ENCODE measurements at regions not wholly inside any gene's neighbourhood (a gene's known extent, or its start where the extent isn't known, plus 50 kb on each side); places are given as distances from the start of the nearest gene placed in this dataset.
A peak's percentile ranks its signal among the peaks of the same experiment; 100 is the strongest.

DNA sequence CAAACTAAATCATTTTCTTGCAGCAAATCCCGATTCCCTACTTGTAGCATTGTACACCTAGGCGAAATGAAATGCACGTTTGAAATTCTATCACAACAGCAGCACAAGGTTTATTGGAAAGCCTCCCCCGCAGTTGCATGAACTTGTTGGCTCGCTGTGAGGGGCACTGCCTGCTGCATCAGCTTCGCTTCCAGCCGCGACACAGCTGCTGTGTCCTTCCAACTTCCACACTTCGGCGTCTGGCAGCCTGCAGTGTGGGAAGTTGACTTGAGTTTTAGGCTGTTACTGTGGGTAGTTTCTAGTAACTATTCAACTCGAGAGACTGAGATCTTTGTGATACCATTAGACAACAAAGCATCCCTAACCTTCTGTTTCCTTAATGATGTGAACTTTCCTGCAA, 315.8 kb upstream of the TPK1 start:
- 12% methylated on average over 11 of the region's 11 CpGs for WGBS (ENCODE audit: missing lambda C conversion rate)
- TF ChIP-seq CBX8 (IDR thresholded peaks at IDR 0.05): no peak
- no peak for TF ChIP-seq SREBF2 (IDR thresholded peaks at IDR 0.05)
- TF ChIP-seq POLR2A (IDR thresholded peaks at IDR 0.05; ENCODE audit: low read length): no peak
- TF ChIP-seq, protein P1, sequence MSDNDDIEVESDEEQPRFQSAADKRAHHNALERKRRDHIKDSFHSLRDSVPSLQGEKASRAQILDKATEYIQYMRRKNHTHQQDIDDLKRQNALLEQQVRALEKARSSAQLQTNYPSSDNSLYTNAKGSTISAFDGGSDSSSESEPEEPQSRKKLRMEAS (IDR thresholded peaks at IDR 0.05): no peak
- no peak for TF ChIP-seq FOXS1 (CRISPR knock-in tag; IDR thresholded peaks at IDR 0.05)
- TF ChIP-seq HOXB13 (CRISPR knock-in tag; IDR thresholded peaks at IDR 0.05; ENCODE audit: low read depth): no peak
- Histone ChIP-seq H3K4me2 (no peak overlapping the region), H3K27ac (no peak overlapping the region), H3K4me3 (no peak overlapping the region), H3K4me1 (no peaks in the 10 kb centered on the region), H3K9me3 (no peaks in the 10 kb centered on the region)
- CTCF ChIA-PET: no interaction called here
- DNase-seq (ENCODE audit: low read depth in 1 of 2, low spot score in 1 of 2) (no peak), FAIRE-seq (no peak), ATAC-seq (no peak)
- POLR2A ChIA-PET: no interaction called here

GRCh38 chr7:145147865-145148264, 312.0 kb upstream of the TPK1 start:
- no peak for FAIRE-seq

DNA sequence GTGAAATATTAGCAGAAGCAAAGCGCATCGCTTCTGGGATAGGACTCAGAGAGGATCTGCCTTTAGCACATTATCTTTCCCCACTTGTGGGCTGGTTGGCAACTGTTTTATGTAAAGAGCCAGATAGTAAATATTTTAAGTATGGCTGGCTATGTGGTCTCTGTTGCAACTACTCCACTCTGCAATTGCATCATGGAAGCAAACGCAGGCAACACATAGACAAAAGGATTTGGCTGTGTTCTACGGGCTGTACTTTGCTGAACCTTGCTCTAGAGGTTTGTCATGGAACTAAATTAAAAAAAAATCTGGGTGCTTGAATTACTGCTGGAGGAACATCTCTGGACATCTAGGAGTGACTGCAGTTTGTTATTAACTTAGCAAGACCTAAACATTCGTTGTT, 307.8 kb upstream of the TPK1 start:
- ChIA-PET CTCF (no interaction called here), POLR2A (no interaction called here)
- FAIRE-seq (no peak), DNase-seq (ENCODE audit: low read depth in 1 of 2, low spot score in 1 of 2) (no peak), ATAC-seq (no peak)
- no peaks in the 10 kb centered on the region for H3K4me1 ChIP-seq
- H3K9me3 ChIP-seq: no peaks in the 10 kb centered on the region
- H3K4me2 ChIP-seq: no peak overlapping the region
- no peak overlapping the region for H3K4me3 ChIP-seq
- TF ChIP-seq, protein P2, sequence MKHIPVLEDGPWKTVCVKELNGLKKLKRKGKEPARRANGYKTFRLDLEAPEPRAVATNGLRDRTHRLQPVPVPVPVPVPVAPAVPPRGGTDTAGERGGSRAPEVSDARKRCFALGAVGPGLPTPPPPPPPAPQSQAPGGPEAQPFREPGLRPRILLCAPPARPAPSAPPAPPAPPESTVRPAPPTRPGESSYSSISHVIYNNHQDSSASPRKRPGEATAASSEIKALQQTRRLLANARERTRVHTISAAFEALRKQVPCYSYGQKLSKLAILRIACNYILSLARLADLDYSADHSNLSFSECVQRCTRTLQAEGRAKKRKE (CRISPR knock-in tag; IDR thresholded peaks at IDR 0.05; ENCODE audit: low read depth): no peak
- TF ChIP-seq ZC3H11A (IDR thresholded peaks at IDR 0.05) (no peak), RFX5 (IDR thresholded peaks at IDR 0.05) (no peak), EP300 (IDR thresholded peaks at IDR 0.05) (no peak)
- H3K27ac ChIP-seq: no peak overlapping the region
- WGBS (ENCODE audit: missing lambda C conversion rate): 35% methylated on average over 5 of the region's 5 CpGs

More at GRCh38 chr7:145147865-145148264, 312.0 kb upstream of the TPK1 start:
- no peak for ATAC-seq
- WGBS (ENCODE audit: missing lambda C conversion rate): 5% methylated on average over 2 of the region's 2 CpGs
- Histone ChIP-seq H3K27ac (no peak overlapping the region), H3K4me1 (no peaks in the 10 kb centered on the region), H3K4me2 (no peak overlapping the region), H3K4me3 (no peak overlapping the region), H3K9me3 (no peaks in the 10 kb centered on the region)
- TF ChIP-seq E2F6 (IDR thresholded peaks at IDR 0.05; ENCODE audit: borderline replicate concordance, low read depth) (no peak), MAFK (IDR thresholded peaks at IDR 0.05; ENCODE audit: partially characterized antibody) (peak; percentile 84), RFX5 (IDR thresholded peaks at IDR 0.05) (no peak)
- ChIA-PET POLR2A (no interaction called here), CTCF (interaction anchor here (1.4 kb wide), 1 partner anchor 13 kb away, joined by 5 read pairs; no protein-coding TSS in a partner anchor)
- DNase-seq (ENCODE audit: low read depth in 1 of 2, low spot score in 1 of 2): no peak

DNA sequence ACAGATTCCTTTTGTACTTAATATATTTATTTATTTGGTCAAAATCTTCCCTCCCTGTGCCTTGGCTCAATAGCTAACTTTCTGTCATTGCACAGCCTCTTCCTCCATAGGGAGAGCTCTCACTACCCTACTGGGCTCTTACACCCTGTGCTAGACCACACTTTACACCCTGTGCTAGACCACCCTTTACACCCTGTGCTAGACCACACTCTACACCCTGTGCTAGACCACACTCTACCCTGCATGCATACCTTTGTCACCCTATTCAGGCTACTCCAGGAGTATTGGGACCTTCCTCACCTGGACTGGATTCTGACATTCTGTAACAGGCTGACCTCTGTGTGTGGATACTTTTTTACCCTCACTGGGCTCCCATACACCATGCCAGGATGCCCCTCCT, 298.5 kb upstream of the TPK1 start:
- Histone ChIP-seq H3K4me2 (no peak overlapping the region), H3K27ac (no peak overlapping the region), H3K4me1 (no peaks in the 10 kb centered on the region), H3K4me3 (no peak overlapping the region), H3K9me3 (no peaks in the 10 kb centered on the region)
- no peak for TF ChIP-seq PHF8 (IDR thresholded peaks at IDR 0.05; ENCODE audit: borderline replicate concordance, low read depth)
- no peak for TF ChIP-seq TP53 (CRISPR knock-in tag; IDR thresholded peaks at IDR 0.05)
- TF ChIP-seq HOXB13 (CRISPR knock-in tag; IDR thresholded peaks at IDR 0.05; ENCODE audit: low read depth): no peak
- TF ChIP-seq E2F6 (IDR thresholded peaks at IDR 0.05; ENCODE audit: borderline replicate concordance, low read depth): no peak
- TF ChIP-seq, protein P3, sequence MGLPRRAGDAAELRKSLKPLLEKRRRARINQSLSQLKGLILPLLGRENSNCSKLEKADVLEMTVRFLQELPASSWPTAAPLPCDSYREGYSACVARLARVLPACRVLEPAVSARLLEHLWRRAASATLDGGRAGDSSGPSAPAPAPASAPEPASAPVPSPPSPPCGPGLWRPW (IDR thresholded peaks at IDR 0.05): no peak
- no peak for TF ChIP-seq HOXB5 (CRISPR knock-in tag; IDR thresholded peaks at IDR 0.05)
- no peak for TF ChIP-seq PBX3 (IDR thresholded peaks at IDR 0.05)
- no peak for TF ChIP-seq RAD21 (conservative IDR thresholded peaks at IDR 0.05 in 1 of 2, IDR thresholded peaks at IDR 0.05 in 1 of 2)
- TF ChIP-seq TFCP2L1 (CRISPR knock-in tag; IDR thresholded peaks at IDR 0.05): no peak
- TF ChIP-seq NFE2L2 (conservative IDR thresholded peaks at IDR 0.05; ENCODE audit: low read length): no peak
- TF ChIP-seq MAFK (IDR thresholded peaks at IDR 0.05; ENCODE audit: partially characterized antibody): no peak
- no peak for TF ChIP-seq RCOR1 (IDR thresholded peaks at IDR 0.05; ENCODE audit: low read depth, low read length)
- TF ChIP-seq GATA3 (IDR thresholded peaks at IDR 0.05; ENCODE audit: borderline replicate concordance): no peak
- CTCF ChIA-PET: no interaction called here
- DNase-seq (ENCODE audit: low read depth in 1 of 2, low spot score in 1 of 2) (no peak), ATAC-seq (no peak), FAIRE-seq (no peak)
- POLR2A ChIA-PET: no interaction called here

Data from A549 (cell line).